ENCODE measurements at regions not wholly inside any gene's neighbourhood (a gene's known extent, or its start where the extent isn't known, plus 50 kb on each side); places are given as distances from the start of the nearest gene placed in this dataset.

GRCh38 chr22:48154943-48155240 lies 1392.4 kb downstream of the TBC1D22A start:
- TF ChIP-seq, protein P1, sequence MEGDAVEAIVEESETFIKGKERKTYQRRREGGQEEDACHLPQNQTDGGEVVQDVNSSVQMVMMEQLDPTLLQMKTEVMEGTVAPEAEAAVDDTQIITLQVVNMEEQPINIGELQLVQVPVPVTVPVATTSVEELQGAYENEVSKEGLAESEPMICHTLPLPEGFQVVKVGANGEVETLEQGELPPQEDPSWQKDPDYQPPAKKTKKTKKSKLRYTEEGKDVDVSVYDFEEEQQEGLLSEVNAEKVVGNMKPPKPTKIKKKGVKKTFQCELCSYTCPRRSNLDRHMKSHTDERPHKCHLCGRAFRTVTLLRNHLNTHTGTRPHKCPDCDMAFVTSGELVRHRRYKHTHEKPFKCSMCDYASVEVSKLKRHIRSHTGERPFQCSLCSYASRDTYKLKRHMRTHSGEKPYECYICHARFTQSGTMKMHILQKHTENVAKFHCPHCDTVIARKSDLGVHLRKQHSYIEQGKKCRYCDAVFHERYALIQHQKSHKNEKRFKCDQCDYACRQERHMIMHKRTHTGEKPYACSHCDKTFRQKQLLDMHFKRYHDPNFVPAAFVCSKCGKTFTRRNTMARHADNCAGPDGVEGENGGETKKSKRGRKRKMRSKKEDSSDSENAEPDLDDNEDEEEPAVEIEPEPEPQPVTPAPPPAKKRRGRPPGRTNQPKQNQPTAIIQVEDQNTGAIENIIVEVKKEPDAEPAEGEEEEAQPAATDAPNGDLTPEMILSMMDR (IDR thresholded peaks at IDR 0.05) = no peak
- DNase-seq = no peak

DNA sequence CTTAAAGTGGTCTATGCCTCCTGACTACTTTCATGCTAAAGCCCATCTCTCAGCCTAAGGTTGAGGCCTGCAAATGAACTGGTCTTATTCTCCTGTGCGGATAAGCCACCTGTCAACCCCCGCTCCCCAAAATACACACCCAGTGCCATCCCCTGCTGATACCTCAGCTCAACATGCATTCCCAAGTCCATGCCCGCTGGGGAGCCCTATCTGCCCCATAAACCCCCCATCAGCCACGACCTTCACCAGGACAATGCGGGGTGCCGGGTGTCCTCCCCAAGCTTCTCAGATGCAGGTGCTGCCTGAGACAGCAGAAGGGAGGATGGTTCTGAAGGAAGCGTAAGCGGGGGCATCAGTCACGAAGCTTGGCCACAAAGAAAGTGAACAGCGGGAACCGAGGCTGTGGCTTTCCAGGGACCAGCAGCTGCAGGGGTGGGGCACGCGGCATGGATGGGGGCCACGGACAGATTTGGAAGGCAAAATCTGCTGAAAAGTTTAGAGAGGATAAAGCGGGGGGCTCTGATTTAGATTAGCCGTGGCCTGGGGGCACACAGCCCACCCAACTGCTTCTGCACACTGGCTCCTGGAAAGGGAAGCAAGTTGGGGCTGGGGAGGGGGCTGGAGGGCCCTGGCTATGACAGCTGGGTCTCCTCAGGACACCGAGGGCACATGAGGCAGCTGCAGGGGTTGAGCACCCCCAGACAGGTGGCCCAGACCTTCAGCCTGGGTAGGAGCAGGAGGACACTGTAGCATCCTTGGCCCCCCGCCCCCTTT lies 1391.9 kb downstream of the TBC1D22A start:
- TF ChIP-seq, protein P1 (IDR thresholded peaks at IDR 0.05) = no peak
- Histone ChIP-seq H3K9me3 (no peaks in the 10 kb centered on the region), H3K36me3 (no peaks in the 10 kb centered on the region), H3K27ac (no peak overlapping the region), H3K4me3 (no peak overlapping the region), H3K27me3 (peaks cover 0 to 14% of the 10 kb centered on the region in 2 donors), H3K4me1 (no peaks in the 10 kb centered on the region)
- intact Hi-C loops (cut with DNase I) = no loop called here
- no peak for ATAC-seq
- no peak for DNase-seq

More at GRCh38 chr22:48154943-48155240, 1392.4 kb downstream of the TBC1D22A start:
- H3K9me3 ChIP-seq = no peaks in the 10 kb centered on the region
- peaks cover 0 to 14% of the 10 kb centered on the region in 2 donors for H3K27me3 ChIP-seq
- intact Hi-C loops (cut with DNase I) = no loop called here
- ATAC-seq = no peak
- H3K36me3 ChIP-seq = no peaks in the 10 kb centered on the region
- no peaks in the 10 kb centered on the region for H3K4me1 ChIP-seq
- no peak overlapping the region for H3K27ac ChIP-seq
- H3K4me3 ChIP-seq = no peak overlapping the region

GRCh38 chr22:48153726-48154125 lies 1391.3 kb downstream of the TBC1D22A start:
- DNase-seq = no peak
- Histone ChIP-seq H3K27me3 (peaks cover 0 to 14% of the 10 kb centered on the region in 2 donors), H3K4me1 (no peaks in the 10 kb centered on the region), H3K36me3 (no peaks in the 10 kb centered on the region), H3K4me3 (no peak overlapping the region), H3K9me3 (no peaks in the 10 kb centered on the region), H3K27ac (no peak overlapping the region)
- ATAC-seq = no peak
- TF ChIP-seq, protein P1 (IDR thresholded peaks at IDR 0.05) = no peak
- intact Hi-C loops (cut with DNase I) = no loop called here

GRCh38 chr22:48152916-48153315 lies 1390.5 kb downstream of the TBC1D22A start:
- TF ChIP-seq, protein P1 (IDR thresholded peaks at IDR 0.05) = no peak
- Histone ChIP-seq H3K27me3 (peaks cover 0 to 19% of the 10 kb centered on the region in 2 donors), H3K27ac (no peak overlapping the region), H3K4me3 (no peak overlapping the region), H3K4me1 (no peaks in the 10 kb centered on the region), H3K9me3 (no peaks in the 10 kb centered on the region), H3K36me3 (no peaks in the 10 kb centered on the region)
- intact Hi-C loops (cut with DNase I) = no loop called here
- DNase-seq (no peak), ATAC-seq (no peak)

- intact Hi-C loops (cut with DNase I) = no loop called here
- Histone ChIP-seq H3K4me3 (no peak overlapping the region), H3K27me3 (peaks cover 0 to 21% of the 10 kb centered on the region in 2 donors), H3K27ac (no peak overlapping the region), H3K9me3 (no peaks in the 10 kb centered on the region), H3K4me1 (no peaks in the 10 kb centered on the region), H3K36me3 (no peaks in the 10 kb centered on the region)
- ATAC-seq (no peak), DNase-seq (no peak)
- TF ChIP-seq, protein P1 (IDR thresholded peaks at IDR 0.05) = no peak
These were observed 1389.8 kb downstream of the TBC1D22A start for GRCh38 chr22:48152164-48152775.

Data from left lung (tissue), 4 donors.